ENCODE measurements at regions not wholly inside any gene's neighbourhood (a gene's known extent, or its start where the extent isn't known, plus 50 kb on each side); places are given as distances from the start of the nearest gene placed in this dataset.

- TF ChIP-seq RAD21 (conservative IDR thresholded peaks at IDR 0.05) (no peak), SMC3 (conservative IDR thresholded peaks at IDR 0.05; ENCODE audit: poor library complexity) (no peak)
Measured at GRCh38 chr1:164479242-164479641, 79.7 kb upstream of the PBX1 start (continued).

- H3K27ac ChIP-seq (ENCODE audit: low read length): no peak overlapping the region
- H3K9me2 ChIP-seq (ENCODE audit: insufficient read depth, low read length): no peaks in the 10 kb centered on the region
- H4K20me1 ChIP-seq (ENCODE audit: insufficient read depth): no peaks in the 10 kb centered on the region
- no peaks in the 10 kb centered on the region for H3F3A ChIP-seq (ENCODE audit: insufficient read depth, low read length, poor library complexity, severe bottlenecking)
- no peak for TF ChIP-seq EP300 (conservative IDR thresholded peaks at IDR 0.05; ENCODE audit: poor library complexity, severe bottlenecking)
- TF ChIP-seq RAD21 (conservative IDR thresholded peaks at IDR 0.05): no peak
- TF ChIP-seq MXI1 (conservative IDR thresholded peaks at IDR 0.05; ENCODE audit: poor library complexity, severe bottlenecking): no peak
- TF ChIP-seq EZH2 (IDR thresholded peaks at IDR 0.05; ENCODE audit: borderline replicate concordance, insufficient read depth, low read length, poor library complexity, severe bottlenecking): no peak
- no peak for TF ChIP-seq TAF1 (IDR thresholded peaks at IDR 0.05; ENCODE audit: low read depth)
- TF ChIP-seq, protein P1, sequence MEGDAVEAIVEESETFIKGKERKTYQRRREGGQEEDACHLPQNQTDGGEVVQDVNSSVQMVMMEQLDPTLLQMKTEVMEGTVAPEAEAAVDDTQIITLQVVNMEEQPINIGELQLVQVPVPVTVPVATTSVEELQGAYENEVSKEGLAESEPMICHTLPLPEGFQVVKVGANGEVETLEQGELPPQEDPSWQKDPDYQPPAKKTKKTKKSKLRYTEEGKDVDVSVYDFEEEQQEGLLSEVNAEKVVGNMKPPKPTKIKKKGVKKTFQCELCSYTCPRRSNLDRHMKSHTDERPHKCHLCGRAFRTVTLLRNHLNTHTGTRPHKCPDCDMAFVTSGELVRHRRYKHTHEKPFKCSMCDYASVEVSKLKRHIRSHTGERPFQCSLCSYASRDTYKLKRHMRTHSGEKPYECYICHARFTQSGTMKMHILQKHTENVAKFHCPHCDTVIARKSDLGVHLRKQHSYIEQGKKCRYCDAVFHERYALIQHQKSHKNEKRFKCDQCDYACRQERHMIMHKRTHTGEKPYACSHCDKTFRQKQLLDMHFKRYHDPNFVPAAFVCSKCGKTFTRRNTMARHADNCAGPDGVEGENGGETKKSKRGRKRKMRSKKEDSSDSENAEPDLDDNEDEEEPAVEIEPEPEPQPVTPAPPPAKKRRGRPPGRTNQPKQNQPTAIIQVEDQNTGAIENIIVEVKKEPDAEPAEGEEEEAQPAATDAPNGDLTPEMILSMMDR (IDR thresholded peaks at IDR 0.05; ENCODE audit: poor library complexity, severe bottlenecking): no peak
- no peak for TF ChIP-seq REST (IDR thresholded peaks at IDR 0.05; ENCODE audit: borderline replicate concordance)
- H3K4me2 ChIP-seq (ENCODE audit: low read length): no peak overlapping the region
- no peak overlapping the region for H3K4me3 ChIP-seq (ENCODE audit: low read length)
- no peaks in the 10 kb centered on the region for H3K79me2 ChIP-seq (replicated peaks; ENCODE audit: insufficient read depth, low read length)
- H3K27me3 ChIP-seq (ENCODE audit: insufficient read depth, low read depth, low read length): no peaks in the 10 kb centered on the region
- no peak overlapping the region for H3K9ac ChIP-seq (ENCODE audit: low read length)
- H3K36me3 ChIP-seq (ENCODE audit: insufficient read depth, low read length): no peaks in the 10 kb centered on the region
- no peaks in the 10 kb centered on the region for H3K9me3 ChIP-seq (ENCODE audit: low read length)
- no peak overlapping the region for H2AFZ ChIP-seq (ENCODE audit: low read depth, low read length)
Measured at GRCh38 chr1:164480285-164480907, 78.6 kb upstream of the PBX1 start.

DNA sequence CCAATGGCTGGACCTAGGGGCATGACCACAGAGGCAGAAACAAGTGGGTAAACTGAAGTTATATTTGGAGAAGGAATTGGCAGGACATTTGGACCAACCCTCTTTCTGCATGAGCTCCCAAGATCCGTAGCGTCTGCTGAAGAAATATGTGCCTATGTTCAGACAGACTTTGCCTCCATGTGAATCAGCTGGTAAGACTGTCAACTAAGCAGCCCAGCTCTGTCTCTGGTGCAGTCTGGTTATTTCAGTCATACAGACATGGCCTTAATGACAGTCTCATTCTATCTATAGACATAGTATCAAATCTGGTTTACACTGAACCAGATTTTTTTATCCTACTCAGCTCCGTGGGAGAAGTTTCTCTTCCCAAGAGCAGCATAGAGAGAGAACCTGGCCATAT is 63.1 kb upstream of the PBX1 start:
- Histone ChIP-seq H3K4me2 (ENCODE audit: low read length) (no peak overlapping the region), H3K27ac (ENCODE audit: low read length) (no peak overlapping the region), H3F3A (ENCODE audit: insufficient read depth, low read length, poor library complexity, severe bottlenecking) (no peaks in the 10 kb centered on the region), H3K9ac (ENCODE audit: low read length) (no peak overlapping the region), H3K27me3 (ENCODE audit: insufficient read depth, low read depth, low read length) (no peaks in the 10 kb centered on the region), H3K36me3 (ENCODE audit: insufficient read depth, low read length) (no peaks in the 10 kb centered on the region), H4K20me1 (ENCODE audit: insufficient read depth) (no peaks in the 10 kb centered on the region), H3K4me3 (ENCODE audit: low read length) (no peak overlapping the region), H3K9me2 (ENCODE audit: insufficient read depth, low read length) (no peaks in the 10 kb centered on the region), H3K9me3 (ENCODE audit: low read length) (no peaks in the 10 kb centered on the region), H3K79me2 (replicated peaks; ENCODE audit: insufficient read depth, low read length) (no peaks in the 10 kb centered on the region), H2AFZ (ENCODE audit: low read depth, low read length) (no peak overlapping the region)
- TF ChIP-seq SMC3 (conservative IDR thresholded peaks at IDR 0.05; ENCODE audit: poor library complexity): no peak
- no peak for TF ChIP-seq EP300 (conservative IDR thresholded peaks at IDR 0.05; ENCODE audit: poor library complexity, severe bottlenecking)
- no peak for TF ChIP-seq RAD21 (conservative IDR thresholded peaks at IDR 0.05)
- no peak for TF ChIP-seq POLR2AphosphoS5 (IDR thresholded peaks at IDR 0.05)
- no peak for TF ChIP-seq MXI1 (conservative IDR thresholded peaks at IDR 0.05; ENCODE audit: poor library complexity, severe bottlenecking)
- no peak for TF ChIP-seq TAF1 (IDR thresholded peaks at IDR 0.05; ENCODE audit: low read depth)
- TF ChIP-seq REST (IDR thresholded peaks at IDR 0.05; ENCODE audit: borderline replicate concordance): no peak
- TF ChIP-seq, protein P1 (IDR thresholded peaks at IDR 0.05; ENCODE audit: poor library complexity, severe bottlenecking): no peak
- no peak for TF ChIP-seq EZH2 (IDR thresholded peaks at IDR 0.05; ENCODE audit: borderline replicate concordance, insufficient read depth, low read length, poor library complexity, severe bottlenecking)

Measured in neural cell (in vitro differentiated cells).